GM19324 (cell line): ENCODE measurements at regions not wholly inside any gene's neighbourhood (a gene's known extent, or its start where the extent isn't known, plus 50 kb on each side); places are given as distances from the start of the nearest gene placed in this dataset.

Experiments
- ATAC-seq: cut with Tn5 transposase; IDR thresholded peaks from one replicate; pipeline ENCODE4 v1.9.1; 2021; ENCODE audit warnings: mild to moderate bottlenecking, moderate library complexity; ENCODE audit not compliant: unreplicated experiment, low FRiP score

DNA sequence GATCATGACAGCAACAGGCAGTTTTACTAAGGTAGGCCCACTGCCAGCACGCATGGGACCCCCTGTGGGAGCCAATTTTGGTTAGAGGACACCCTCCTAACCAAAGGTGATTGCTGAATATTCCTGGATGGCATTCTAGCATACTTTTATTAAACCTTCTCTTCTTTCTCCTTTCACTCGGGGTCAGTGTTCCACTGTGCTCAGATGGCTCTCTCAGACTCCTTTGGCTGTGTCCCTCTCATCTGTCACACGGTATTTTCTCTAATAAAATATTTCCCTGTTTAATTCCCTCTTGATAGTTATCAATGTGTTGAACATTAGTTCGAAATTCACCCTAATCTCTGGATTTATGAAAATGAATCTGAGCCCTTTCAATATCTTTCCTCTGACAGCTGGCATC is 1315.3 kb downstream of the FSTL5 start:
- no peak for ATAC-seq

DNA sequence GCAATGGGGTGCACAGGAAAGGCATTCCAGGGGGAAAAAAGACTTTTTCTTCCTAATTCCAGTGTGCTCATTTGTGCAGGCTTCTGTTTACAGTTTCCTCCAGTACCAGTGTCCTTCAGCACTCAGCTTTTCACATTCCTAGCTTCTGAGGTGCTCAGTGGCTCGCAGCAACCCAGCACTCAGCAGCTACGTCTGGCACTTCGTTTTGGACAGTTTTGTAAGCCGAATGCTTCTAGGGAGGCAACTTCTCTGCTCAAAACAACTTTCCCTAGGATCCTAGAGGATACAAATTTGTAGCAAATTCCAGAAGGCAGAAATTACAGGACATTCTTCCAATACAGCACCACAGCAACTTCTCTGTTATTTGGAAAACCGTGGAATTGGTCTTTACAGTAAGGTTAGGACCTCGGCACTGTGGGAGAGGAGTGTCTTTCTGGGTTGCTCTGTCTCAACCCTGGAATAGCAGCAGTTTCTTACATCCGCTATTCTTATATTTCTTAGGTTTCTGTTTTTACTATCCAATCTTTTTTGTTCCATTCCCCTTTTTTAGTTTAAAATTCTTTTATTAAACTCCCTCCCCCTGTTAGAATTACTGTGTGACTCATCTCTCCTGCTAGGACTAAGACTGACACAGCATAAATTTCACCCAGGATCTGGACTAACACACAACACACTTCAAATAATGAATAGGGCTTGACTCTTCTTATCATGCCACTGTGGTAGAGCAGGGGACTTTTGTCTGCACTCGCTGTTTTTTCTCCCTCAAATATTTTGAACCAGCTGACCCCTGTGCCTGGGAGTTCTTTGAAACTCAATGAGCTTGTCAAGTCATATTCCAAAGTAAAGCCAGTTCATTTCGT is 1314.7 kb downstream of the FSTL5 start:
- ATAC-seq, result no peak

DNA sequence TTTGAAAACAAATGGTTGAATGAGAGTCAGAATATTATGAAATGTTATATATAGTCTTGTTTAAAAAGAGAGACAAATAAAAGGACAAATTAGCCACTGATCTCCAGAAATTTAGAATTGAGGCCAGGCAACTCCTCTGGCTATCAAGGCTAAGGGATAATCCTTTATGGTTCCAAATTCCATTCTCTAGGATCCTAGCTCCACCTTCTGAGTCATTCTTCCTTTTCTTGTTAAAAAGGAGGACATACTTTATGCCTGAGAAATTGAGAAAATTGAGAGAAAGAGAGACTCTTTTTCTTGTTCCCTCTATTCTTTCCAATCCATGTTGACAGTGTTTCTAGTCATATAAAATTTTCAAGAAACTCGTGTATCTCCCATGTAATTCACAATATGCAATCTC is 1299.5 kb downstream of the FSTL5 start:
- ATAC-seq, result no peak

DNA sequence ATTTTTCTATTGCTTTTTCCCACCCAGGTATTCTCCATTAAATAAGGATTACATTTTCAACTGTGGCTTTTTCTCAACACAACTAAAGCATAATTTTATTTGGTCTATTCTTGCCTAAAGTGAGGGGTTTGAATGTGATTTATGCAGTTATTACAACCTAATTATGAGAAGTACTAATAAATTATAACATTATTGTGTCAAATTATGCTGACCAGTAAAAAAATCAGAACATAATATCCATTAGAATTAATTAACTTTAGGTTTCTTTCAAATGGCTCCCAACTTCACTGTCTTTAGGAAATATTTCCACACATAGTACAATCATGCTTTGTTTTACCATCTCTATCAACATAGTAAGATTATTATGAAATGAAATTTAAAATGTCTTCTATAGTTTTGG is 1293.9 kb downstream of the FSTL5 start:
- no peak for ATAC-seq

DNA sequence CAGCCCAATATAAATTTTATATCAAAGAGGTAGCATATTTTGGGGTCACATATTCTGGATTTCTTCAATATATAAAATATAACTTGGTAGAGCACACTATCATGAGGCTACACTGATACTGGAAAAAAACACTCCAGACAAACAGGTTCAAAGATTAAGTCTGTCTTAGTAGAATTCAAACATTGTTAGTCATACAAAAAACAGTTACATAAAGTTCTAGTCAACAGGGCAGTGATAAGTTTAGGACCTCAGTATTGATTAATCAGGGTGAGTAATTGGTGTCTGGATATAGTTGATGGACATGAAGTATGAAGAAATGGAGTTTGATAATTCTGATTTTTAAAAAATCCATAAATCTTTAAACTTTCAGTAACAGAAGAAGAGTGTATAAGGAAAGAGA is 1291.3 kb downstream of the FSTL5 start:
- no peak for ATAC-seq

DNA sequence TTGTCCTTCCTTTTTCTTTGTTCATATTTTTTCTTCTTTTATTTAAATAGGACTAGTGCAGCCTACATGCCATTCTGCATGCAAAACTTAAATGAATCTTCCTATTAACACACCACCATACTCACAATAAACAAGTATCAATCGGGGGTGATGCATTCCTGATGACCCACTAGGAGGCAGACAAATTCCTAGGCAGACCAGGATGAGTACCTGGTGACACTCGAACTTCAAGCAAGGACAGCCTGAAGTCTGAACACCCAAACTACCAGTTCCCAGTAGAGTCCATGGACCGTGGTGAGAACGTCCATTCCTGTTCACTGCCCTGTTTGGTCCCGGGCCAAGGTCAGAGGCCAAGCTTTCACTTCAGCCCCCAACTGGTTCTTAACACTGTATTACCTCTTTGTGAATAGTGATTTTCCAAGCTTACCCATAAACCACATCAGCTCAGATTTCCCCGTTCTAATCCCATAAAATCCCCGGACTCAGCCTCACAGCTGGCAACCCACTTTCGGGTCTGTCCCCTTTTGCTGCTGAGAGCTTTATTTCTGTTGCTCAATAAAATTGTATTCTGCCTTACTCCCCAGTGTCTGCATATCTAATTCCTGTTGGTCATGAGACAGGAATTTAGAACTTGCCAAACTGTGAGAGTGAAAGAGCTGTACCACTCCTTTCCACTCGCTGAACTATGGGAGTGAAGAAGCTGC is 1286.6 kb downstream of the FSTL5 start:
- ATAC-seq, result no peak

DNA sequence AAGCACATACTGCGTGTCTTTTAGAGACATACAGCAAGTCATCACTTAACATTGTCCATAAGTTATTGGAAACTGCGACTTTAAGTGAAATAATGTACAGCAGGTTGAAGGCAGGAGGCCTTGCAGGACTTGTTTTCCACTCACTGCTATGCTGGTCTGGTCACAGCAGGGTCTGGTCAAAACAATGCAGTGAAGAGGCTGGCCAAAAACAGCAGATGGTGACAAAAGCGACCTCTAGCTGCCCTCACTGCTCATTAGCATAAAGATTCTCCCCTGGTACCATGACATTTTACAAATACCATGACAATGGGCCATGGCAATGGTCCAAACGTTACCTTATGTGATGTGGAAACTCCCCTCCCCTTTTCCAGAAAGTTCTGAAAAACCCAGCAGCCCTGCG is 1283.6 kb downstream of the FSTL5 start:
- ATAC-seq, result no peak

DNA sequence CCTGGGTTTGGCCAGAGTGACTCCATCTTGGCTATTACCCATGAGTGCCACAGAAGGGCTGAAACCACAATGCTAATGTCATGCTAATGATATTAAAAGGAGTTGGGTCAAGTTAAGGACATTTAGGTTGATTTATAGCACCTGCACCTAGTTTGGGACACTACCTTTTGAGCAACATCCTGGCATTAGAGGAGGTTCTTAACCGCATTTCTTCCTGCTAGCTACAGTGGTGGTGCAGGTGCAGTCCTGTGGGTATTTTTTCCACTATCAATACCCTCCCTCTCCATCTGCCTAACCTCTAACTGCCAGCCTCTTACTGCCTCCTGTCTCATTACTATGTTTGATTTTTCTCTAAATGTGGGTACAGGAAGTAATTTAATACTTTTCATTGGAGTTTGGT is 1276.1 kb downstream of the FSTL5 start:
- ATAC-seq, result no peak

DNA sequence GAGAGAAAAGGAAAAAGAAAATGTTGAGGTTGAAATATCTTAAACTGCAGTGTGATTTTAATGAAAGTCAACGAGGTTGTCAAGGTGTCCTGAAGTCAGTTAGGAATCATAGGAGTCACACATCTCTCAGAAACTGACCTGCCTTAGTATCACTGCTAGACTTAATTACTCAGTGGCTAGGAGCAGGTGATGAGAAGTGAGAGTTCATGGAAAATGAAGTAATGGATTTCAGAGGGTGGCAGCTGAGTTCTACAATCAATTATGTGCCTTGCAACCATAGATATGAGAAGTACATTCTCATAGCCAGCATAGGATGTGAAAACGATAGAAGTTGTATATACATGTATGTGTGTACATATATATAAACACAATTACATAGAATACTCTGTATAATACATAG is 1269.7 kb downstream of the FSTL5 start:
- ATAC-seq, result no peak

DNA sequence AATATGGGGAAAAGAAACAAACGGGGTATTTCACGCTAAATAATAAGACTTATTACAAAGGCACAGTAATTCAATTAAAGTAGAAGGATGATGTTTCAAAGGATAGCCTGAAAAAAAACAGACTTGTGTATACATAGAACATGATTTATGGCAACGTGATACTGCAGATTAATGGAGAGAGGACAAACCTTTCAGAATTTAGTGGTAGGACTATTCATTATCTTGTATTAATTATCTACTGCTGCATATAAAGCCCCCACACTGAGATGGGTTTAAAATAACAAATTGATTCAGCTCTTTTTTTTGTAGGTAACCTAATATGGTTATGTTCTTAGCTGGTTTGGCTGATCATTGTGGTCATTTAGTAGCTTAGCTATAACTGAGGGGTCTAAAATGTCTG is 1269.0 kb downstream of the FSTL5 start:
- no peak for ATAC-seq

DNA sequence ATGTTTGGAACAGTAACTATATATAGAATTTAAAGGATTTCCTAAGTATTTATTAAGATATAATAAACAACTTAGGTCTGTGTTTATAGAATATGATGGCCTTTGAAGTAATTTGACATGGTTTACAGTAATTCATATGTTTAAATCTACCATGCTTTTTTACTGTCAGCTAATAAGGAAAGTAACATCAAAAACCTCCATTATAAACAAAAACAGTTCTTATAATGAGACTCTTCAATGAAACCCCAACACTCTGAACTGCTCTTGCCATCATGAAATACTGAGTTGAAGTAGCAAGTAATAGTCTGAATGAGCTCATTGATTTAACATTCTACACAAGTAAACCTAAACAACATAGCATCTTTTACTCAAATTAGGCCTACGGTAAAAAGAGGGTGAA is 1236.5 kb downstream of the FSTL5 start:
- ATAC-seq, result no peak

DNA sequence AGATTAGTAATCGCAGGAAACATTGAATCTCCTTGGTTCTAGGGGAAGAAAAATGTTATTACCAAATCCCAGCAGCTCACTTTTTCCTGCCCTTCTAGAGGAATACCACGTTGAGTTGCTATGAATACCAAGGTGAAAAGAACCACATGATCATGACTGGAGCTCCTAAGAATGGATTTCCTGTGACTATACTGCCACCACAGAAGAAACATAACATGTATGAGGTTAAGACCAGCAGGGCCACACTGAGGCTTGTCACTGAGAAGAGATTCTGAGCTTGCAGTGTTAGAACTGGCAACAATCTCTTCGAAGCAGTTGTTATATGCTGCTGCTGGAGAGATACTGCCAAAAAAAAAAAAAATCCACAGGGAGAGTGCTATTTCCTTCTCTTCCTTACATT is 1235.3 kb downstream of the FSTL5 start:
- ATAC-seq, result no peak

DNA sequence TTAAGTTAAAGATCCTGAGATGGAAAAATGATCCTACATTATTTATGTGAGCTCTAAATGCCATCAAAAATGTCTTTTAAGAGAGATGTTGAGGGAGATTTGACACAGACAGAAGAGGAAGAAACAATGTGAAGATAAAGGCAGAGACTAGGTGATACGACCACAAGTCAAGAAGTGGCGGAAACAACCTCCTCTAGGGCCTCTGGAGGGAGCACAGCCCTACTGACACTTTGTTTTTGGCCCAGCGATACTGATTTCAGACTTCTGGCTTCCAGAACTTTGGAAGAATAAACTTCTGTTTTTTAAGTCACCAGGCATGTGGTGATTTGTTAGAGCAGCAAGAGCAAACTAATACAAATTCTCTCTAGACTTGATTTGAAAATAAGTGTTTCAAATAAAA is 1216.1 kb downstream of the FSTL5 start:
- no peak for ATAC-seq

DNA sequence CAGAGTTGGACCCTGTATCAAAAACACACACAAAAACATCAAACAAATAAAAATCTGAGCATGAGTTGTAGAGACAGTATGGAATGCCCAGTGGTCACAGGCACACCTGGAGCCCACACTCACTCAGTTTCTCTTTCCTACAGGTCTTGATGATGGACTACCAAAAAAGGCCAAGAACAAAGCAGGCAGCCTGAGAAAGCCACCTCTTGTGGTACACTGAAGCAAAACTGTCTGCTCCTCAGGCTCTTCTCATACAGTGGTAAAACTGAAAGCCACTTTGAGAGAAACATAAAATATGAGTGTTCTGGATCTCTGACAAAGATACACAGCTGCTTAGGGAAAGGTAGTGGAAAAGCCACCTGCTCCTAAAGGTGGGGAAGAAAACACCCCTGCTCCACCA is 1206.9 kb downstream of the FSTL5 start:
- no peak for ATAC-seq

DNA sequence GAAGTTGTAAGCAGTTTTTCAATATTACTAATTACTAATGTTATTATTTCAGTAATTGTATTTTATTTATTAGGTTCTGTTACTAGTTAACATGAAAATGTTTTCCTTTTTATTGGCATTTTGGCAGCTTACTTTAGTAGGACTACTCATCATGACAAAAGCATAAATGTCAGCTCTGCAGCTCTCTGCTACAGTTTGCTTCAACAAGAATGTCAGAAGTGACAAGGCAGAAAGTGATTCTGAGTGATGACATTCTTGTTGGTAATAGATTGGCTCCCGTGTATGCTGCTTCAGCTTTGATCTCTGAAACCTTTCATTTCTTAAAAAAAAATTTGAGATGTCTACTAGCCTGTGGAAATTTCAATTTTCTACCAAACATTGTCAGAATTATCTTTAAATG is 1193.9 kb downstream of the FSTL5 start:
- no peak for ATAC-seq

DNA sequence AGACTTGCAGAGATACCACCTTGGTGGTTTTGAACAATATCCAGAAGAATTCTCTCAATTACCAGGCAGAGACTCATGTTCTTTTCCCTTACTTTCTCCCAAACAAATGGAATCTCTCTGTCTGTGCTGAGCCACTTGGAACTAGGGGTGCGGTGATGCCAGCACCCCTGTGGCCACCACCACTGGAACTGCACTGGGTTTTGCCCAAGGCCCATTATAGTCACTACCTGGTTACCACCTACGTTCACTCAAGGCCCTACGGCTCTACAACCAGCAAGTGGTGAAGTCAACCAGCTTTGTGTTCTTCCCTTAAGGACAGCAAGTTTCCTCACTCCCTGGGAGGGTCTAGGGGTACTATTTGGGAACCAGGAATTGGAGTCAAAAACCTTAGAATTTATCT is 1183.7 kb downstream of the FSTL5 start:
- ATAC-seq, result no peak

DNA sequence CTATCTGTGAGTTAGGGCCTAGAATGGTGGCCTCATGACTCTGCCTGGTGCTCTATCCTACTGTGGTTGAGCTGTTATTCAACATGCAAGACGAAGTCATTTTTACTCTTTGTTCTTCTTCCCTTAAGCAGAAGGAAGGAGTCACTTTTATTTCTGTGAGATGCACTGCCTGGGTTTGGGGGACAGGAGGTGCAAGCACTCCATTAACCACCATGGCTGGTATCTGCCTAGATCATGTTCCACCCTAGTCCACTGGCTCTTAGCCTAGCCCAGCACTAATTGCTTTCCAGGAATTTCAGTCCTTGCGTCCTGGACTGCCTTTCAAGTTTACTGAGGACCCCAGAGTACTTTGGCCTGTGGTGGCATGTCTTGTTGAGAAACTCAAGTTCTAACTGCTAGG is 1182.7 kb downstream of the FSTL5 start:
- no peak for ATAC-seq

DNA sequence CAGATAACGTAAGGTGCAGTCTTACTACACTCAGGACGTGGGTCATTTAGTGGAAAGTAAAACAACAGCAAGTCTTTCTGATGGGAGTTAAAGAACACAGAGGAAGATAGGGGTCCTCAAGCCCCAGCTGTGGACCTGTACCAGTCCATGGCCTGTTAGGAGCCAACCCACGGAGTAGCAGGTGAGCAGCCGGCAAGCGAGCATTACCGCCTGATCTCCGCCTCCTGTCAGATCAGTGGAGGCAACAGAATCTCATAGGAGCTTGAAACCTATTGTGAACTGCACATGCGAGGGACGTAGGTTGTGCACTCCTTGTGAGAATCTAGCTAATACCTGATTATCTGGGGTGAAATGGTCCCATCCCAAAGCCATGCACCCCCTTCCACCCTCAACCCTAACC is 1180.8 kb downstream of the FSTL5 start:
- ATAC-seq, result no peak

DNA sequence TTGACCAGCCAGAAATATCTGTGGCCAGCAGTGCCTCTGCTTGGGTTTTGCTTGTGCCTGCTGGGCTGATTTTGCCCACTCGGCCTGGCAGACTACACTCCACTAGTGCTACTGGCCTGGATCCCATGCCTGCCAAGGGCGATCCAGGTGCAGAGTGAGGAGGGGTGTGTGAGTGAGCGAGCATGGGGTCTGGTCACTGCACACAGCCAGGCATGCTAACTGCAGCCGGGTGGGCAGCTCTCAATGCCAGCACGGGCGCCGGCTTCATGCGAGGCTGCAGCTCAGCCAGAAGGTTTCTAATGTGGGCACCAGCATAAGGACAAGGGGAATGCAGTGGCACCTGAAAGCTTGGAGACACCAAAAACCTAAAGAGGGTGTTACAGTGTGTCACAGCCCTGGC is 1161.4 kb downstream of the FSTL5 start:
- ATAC-seq, result no peak

DNA sequence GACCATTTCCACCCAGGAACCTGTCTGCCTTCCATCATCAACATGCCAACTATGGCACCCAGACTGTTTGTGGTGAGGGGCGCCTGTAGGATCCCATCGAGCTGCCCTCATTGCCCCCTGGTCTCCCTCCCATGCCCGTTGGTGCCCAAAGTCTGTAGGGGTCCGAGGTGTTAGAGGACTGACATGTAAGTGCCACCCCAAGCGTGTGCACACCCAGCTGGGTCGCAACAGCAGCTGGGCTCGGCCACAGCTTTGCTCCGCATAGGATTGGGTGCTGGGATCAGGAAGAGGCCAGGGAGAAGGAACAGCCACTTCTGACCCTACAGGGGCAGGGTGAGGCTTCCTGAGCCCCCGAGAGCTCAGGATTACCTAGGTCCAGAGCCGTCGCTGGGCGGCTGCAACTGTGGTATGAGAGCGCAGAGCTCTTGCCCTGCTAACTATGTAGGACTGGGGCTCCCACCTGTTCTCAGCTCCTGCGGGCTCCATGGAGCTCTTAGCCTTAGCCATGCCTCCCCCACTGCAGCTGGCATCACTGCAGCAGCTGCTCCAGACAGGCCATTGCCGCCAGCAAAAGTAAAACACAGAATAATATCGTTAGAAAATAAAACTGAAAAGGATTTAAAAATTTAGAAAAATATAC is 1160.3 kb downstream of the FSTL5 start:
- ATAC-seq, result no peak

DNA sequence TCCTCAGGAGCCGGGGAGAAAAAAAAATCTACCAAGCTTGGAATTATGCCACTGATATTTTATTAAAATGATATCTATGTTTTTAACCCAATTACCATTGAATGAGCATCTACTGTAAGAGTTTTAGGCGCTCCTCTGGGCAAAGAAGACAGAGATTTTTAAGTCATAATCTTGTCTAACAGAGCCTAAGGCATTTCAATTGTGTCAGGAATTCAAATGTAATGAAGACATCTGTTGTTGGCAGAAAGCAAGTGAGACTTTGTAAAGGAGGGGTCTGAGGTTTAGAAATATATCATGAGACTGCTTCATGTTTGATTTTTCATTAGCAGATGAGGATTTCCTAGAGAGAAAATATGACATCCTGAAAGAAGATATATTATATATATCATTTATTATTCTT is 1158.1 kb downstream of the FSTL5 start:
- no peak for ATAC-seq

DNA sequence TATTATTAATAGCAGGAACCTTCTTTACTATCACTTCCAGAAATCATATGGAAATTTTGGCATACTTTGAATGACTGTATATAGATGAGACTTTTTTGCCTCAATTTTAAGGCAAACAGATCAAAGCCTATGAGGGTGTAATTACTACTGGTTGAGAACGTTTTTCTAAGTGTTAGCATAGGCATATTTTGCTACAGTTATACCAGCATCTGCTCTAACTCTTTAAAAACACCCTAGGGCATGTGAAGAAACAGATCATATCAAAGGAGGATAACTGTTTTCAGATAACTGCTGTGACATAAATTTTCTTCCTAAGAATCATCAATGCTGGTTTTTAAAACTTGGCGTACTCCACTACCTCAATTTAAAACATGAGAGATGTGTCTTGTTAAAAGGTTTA is 1155.3 kb downstream of the FSTL5 start:
- no peak for ATAC-seq
